K562 (cell line): ENCODE measurements at regions not wholly inside any gene's neighbourhood (a gene's known extent, or its start where the extent isn't known, plus 50 kb on each side); places are given as distances from the start of the nearest gene placed in this dataset.

Experiments
- ATAC-seq: fragments of 200-7000 bp; cut with Tn5 transposase; 3 replicates; pipeline ENCODE4 v1.9.1; 2020; ENCODE audit warnings: moderate library complexity
- BruUV-seq: library from RNA; stranded (reverse); fragments of 400-500 nt; replicated peaks from 2 replicates; lab custom pipeline; 2021; lab: Mats Ljungman, UMichigan
- CTCF ChIA-PET: fragments of 300-600 bp; formaldehyde crosslinking; extraction: SDS; loops from one replicate; lab custom pipeline; 2021; ENCODE audit warnings: low intra/inter-chr PET ratio; lab: Yijun Ruan, JAX
- POLR2A ChIA-PET: fragments of 300-600, 350-650 bp; sonication (Branson Sonifier 250); formaldehyde crosslinking; extraction: SDS; loops from one replicate; lab custom pipeline; 2021; ENCODE audit warnings: antibody characterized with exemption, inconsistent platforms; lab: Yijun Ruan, JAX
- DNase-seq, 4 experiments: peaks; one replicate each; pipeline versions ENCODE4 v3.0.0 to v3.0.0-alpha.2; 2011 to 2018; ENCODE audit warnings: low spot score in 3 of 4, mixed read lengths in 3 of 4; ENCODE audit errors: extremely low read depth in 1 of 4
- FAIRE-seq: peaks from 2 replicates; lab custom pipeline; 2011; peaks lifted over from hg19 to GRCh38; lab: Jason Lieb, UNC
- H2AFZ ChIP-seq: 2 replicates; pipeline ENCODE4 v1.6.0; 2011; ENCODE audit warnings: low read depth, low read length, control low read depth, inconsistent platforms
- H3K27ac ChIP-seq: fragments of 200-600 bp; 3 replicates; pipeline ENCODE4 v1.8.0; 2011; ENCODE audit warnings: low read depth, mild to moderate bottlenecking, control low read depth, inconsistent platforms, low read length, moderate library complexity, mixed read lengths; ENCODE audit errors: extremely low read depth
- H3K27me3 ChIP-seq, 2 experiments: fragments of 300-600 bp in 1 of 2; 2 replicates in 1 of 2; 3 replicates in 1 of 2; pipeline versions ENCODE4 v1.6.0 to v1.8.0; 2011; ENCODE audit warnings: inconsistent platforms in 2 of 2, low read length in 2 of 2, mild to moderate bottlenecking in 1 of 2, mixed read lengths in 1 of 2, moderate library complexity in 1 of 2; ENCODE audit not compliant: control insufficient read depth in 2 of 2, insufficient read depth in 2 of 2
- H3K36me3 ChIP-seq: fragments of 300-600 bp; 3 replicates; pipeline ENCODE4 v1.8.0; 2011; ENCODE audit warnings: mild to moderate bottlenecking, low read length, inconsistent platforms; ENCODE audit not compliant: control insufficient read depth, insufficient read depth
- H3K4me1 ChIP-seq, 2 experiments: fragments of 200-600 bp in 1 of 2; replicated peaks in 1 of 2; 2 replicates in 1 of 2; 3 replicates in 1 of 2; pipeline versions ENCODE4 v1.5.1 to v1.8.0; 2011; ENCODE audit warnings: inconsistent platforms in 2 of 2, low read length in 2 of 2, mild to moderate bottlenecking in 1 of 2, mixed read lengths in 1 of 2, moderate library complexity in 1 of 2; ENCODE audit not compliant: control insufficient read depth in 2 of 2, insufficient read depth in 2 of 2
- H3K4me2 ChIP-seq: 2 replicates; pipeline ENCODE4 v1.6.1; 2011; ENCODE audit warnings: low read length, control low read depth, inconsistent platforms, mixed read lengths; ENCODE audit not compliant: insufficient read depth
- H3K4me3 ChIP-seq: fragments of 200-600 bp; sonication (generic), shearing (Covaris generic); 2 replicates; pipeline ENCODE4 v1.5.1; 2016; ENCODE audit warnings: control low read depth, inconsistent platforms
- H3K79me2 ChIP-seq: fragments of 200-600 bp; 3 replicates; pipeline ENCODE4 v1.8.0; 2011; ENCODE audit warnings: low read length, inconsistent platforms; ENCODE audit not compliant: control insufficient read depth, insufficient read depth
- H3K9ac ChIP-seq, 2 experiments: 2 replicates each; pipeline versions ENCODE4 v1.6.0 to v1.6.1; 2011; ENCODE audit warnings: low read depth in 2 of 2, low read length in 2 of 2, control low read depth in 1 of 2, inconsistent platforms in 1 of 2, mild to moderate bottlenecking in 1 of 2, mixed read lengths in 1 of 2; ENCODE audit not compliant: insufficient read depth in 1 of 2
- H3K9me1 ChIP-seq: one replicate; pipeline ENCODE4 v1.6.0; 2011; ENCODE audit warnings: inconsistent platforms, mild to moderate bottlenecking, low read length, moderate library complexity; ENCODE audit not compliant: control insufficient read depth, insufficient read depth
- H3K9me3 ChIP-seq: replicated peaks from 2 replicates; pipeline ENCODE4 v1.5.1; 2011; ENCODE audit warnings: low read depth, low read length, inconsistent platforms; ENCODE audit not compliant: control insufficient read depth, insufficient read depth
- H4K20me1 ChIP-seq: replicated peaks from 2 replicates; pipeline ENCODE4 v1.6.1; 2011; ENCODE audit warnings: low read length, inconsistent platforms, mixed read lengths; ENCODE audit not compliant: control insufficient read depth, insufficient read depth
- BRCA1 ChIP-seq, 2 experiments: fragments of 450-650 bp in 1 of 2; sonication (generic) in 1 of 2; formaldehyde crosslinking in 1 of 2; IDR thresholded peaks; 2 replicates each; pipeline versions ENCODE4 v1.5.0 to v1.6.1; 2017 to 2020; ENCODE audit warnings: mild to moderate bottlenecking in 1 of 2, missing genetic modification reagents in 1 of 2
- CCNT2 ChIP-seq: IDR thresholded peaks from 2 replicates; pipeline ENCODE4 v1.6.1; 2011; ENCODE audit warnings: borderline replicate concordance, low read depth, mild to moderate bottlenecking, moderate library complexity, mixed read lengths, low read length; ENCODE audit not compliant: insufficient read length; ENCODE audit errors: extremely low read depth
- JUNB ChIP-seq: fragments of 450-650 bp; formaldehyde crosslinking; conservative IDR thresholded peaks from 2 replicates; pipeline ENCODE4 v1.4.0; 2020; ENCODE audit warnings: mild to moderate bottlenecking
- KDM4B ChIP-seq, 2 experiments: fragments of 450-650 bp in 1 of 2; sonication (generic) in 1 of 2; IDR thresholded peaks; 2 replicates each; pipeline ENCODE4 v1.6.1; 2016 to 2017; ENCODE audit warnings: borderline replicate concordance in 2 of 2, antibody characterized with exemption in 1 of 2, low read depth in 1 of 2, mild to moderate bottlenecking in 1 of 2
- PBX2 ChIP-seq, 2 experiments: IDR thresholded peaks in 1 of 2; conservative IDR thresholded peaks in 1 of 2; 2 replicates each; pipeline ENCODE4 v1.6.1; 2016; ENCODE audit warnings: low read depth in 2 of 2, mild to moderate bottlenecking in 1 of 2, missing compliant biosample characterization in 1 of 2, missing genetic modification characterization in 1 of 2, moderate library complexity in 1 of 2
- RBM39 ChIP-seq: fragments of 200-400 bp; formaldehyde crosslinking; optimal IDR thresholded peaks from 2 replicates; pipeline ENCODE3; 2018; ENCODE audit warnings: low read depth, low read length
- SP1 ChIP-seq: sonication (generic); formaldehyde crosslinking; IDR thresholded peaks from 2 replicates; pipeline ENCODE4 v1.8.1; 2022; ENCODE audit warnings: mild to moderate bottlenecking, missing genetic modification reagents
- TAF1 ChIP-seq: IDR thresholded peaks from 2 replicates; pipeline ENCODE4 v1.6.1; 2011; ENCODE audit warnings: mild to moderate bottlenecking, low read length, moderate library complexity; ENCODE audit not compliant: insufficient read depth, control insufficient read depth, severe bottlenecking; ENCODE audit errors: extremely low read depth
- TFAP4 ChIP-seq: sonication (generic); formaldehyde crosslinking; IDR thresholded peaks from 2 replicates; pipeline ENCODE4 v1.8.0; 2022; ENCODE audit warnings: missing genetic modification reagents, mild to moderate bottlenecking, moderate library complexity, borderline replicate concordance
- ZBTB1 ChIP-seq: sonication (generic); formaldehyde crosslinking; IDR thresholded peaks from 2 replicates; pipeline ENCODE4 v1.8.1; 2023; ENCODE audit warnings: missing genetic modification reagents, low read depth, mild to moderate bottlenecking, borderline replicate concordance
- ZNF518B ChIP-seq: fragments of 250-450 bp; sonication (Bioruptor Pico); IDR thresholded peaks from 2 replicates; pipeline ENCODE4 v1.5.0; 2021; ENCODE audit warnings: mild to moderate bottlenecking, moderate library complexity
- ZNF57 ChIP-seq: fragments of 450-650 bp; formaldehyde crosslinking; IDR thresholded peaks from 2 replicates; pipeline ENCODE4 v1.4.0; 2020; ENCODE audit warnings: mild to moderate bottlenecking, moderate library complexity
- ZNF644 ChIP-seq: fragments of 200-800 bp; sonication (Bioruptor generic); IDR thresholded peaks from 2 replicates; pipeline ENCODE4 v1.6.1; 2016; ENCODE audit warnings: low read depth, missing genetic modification characterization, missing compliant biosample characterization
- WGBS: fragments of 100-300 bp; shearing (Covaris generic); methylation state at CpG from one replicate; pipeline ENCODE4 v1.1.6; 2016; ENCODE audit warnings: low coverage, mixed read lengths; ENCODE audit not compliant: insufficient coverage; ENCODE audit errors: missing lambda C conversion rate; 5-methylcytosine and 5-hydroxymethylcytosine counted together
- in situ Hi-C: fragments of 300-500 bp; cut with MboI; formaldehyde crosslinking; loops from 4 replicates; pipeline ENCODE4 v1.15.0; 2018; ENCODE audit warnings: inconsistent platforms, mixed read lengths
- intact Hi-C: fragments of 100-400 bp; cut with micrococcal nuclease; formaldehyde crosslinking; loops from 2 replicates; pipeline ENCODE4 v1.14.2; 2022

GRCh38 chr3:177835917-177836316 lies 638.6 kb upstream of the TBL1XR1 start (continued):
- TF ChIP-seq CCNT2 = no peak
- TF ChIP-seq TFAP4 (CRISPR knock-in tag) = no peak
- no peak for TF ChIP-seq ZBTB1 (CRISPR knock-in tag)
- TF ChIP-seq ZNF57 = no peak

- ATAC-seq = no peak
- Histone ChIP-seq H4K20me1 (no peaks in the 10 kb centered on the region), H3K9me1 (no peaks in the 10 kb centered on the region), H3K4me3 (no peak overlapping the region), H3K27ac (no peak overlapping the region), H3K9me3 (no peaks in the 10 kb centered on the region), H3K4me2 (no peak overlapping the region), H3K79me2 (no peaks in the 10 kb centered on the region), H3K27me3 (peaks cover 0 to 5% of the 10 kb centered on the region in 2 experiments; a peak in 1 of 5 replicates), H2AFZ (no peak overlapping the region), H3K4me1 (no peaks in the 10 kb centered on the region; a peak in 3 of 5 replicates), H3K36me3 (no peaks in the 10 kb centered on the region), H3K9ac (no peak overlapping the region)
- ChIA-PET POLR2A (interaction anchor here (0.6 kb wide), 1 partner anchor 16 kb away, joined by 3 read pairs; no protein-coding TSS in a partner anchor), CTCF (no interaction called here)
- peak; percentile 42 for FAIRE-seq
- no peak for DNase-seq
- intact Hi-C loops = no loop called here
- in situ Hi-C loops = no loop called here
- no TSS peak for BruUV-seq
- WGBS = 8% methylated on average over 5 of the region's 5 CpGs
- TF ChIP-seq SP1 = no peak
- TF ChIP-seq KDM4B (IDR thresholded peaks at IDR 0.05; ENCODE audit: borderline replicate concordance in 2 of 2, low read depth in 1 of 2) = no peak
- TF ChIP-seq JUNB = no peak
- no peak for TF ChIP-seq TAF1
- no peak for TF ChIP-seq ZNF518B (CRISPR knock-in tag)
- no peak for TF ChIP-seq RBM39
- TF ChIP-seq BRCA1 (IDR thresholded peaks at IDR 0.05) = no peak
- TF ChIP-seq BRCA1 (CRISPR knock-in tag; IDR thresholded peaks at IDR 0.05) = no peak
- TF ChIP-seq ZNF644 (tag) = no peak
- no peak for TF ChIP-seq PBX2 (CRISPR knock-in tag; IDR thresholded peaks at IDR 0.05; ENCODE audit: low read depth)
- TF ChIP-seq PBX2 (tag; conservative IDR thresholded peaks at IDR 0.05; ENCODE audit: low read depth) = peak; percentile 75
These were observed 639.4 kb upstream of the TBL1XR1 start for GRCh38 chr3:177836671-177837070.
